GM18511 (cell line): ENCODE measurements at regions not wholly inside any gene's neighbourhood (a gene's known extent, or its start where the extent isn't known, plus 50 kb on each side); places are given as distances from the start of the nearest gene placed in this dataset.

ENCODE experiments used
- ATAC-seq: cut with Tn5 transposase; IDR thresholded peaks from one replicate; pipeline ENCODE4 v1.9.1; 2021; ENCODE audit warnings: mild to moderate bottlenecking, moderate library complexity; ENCODE audit not compliant: unreplicated experiment

DNA sequence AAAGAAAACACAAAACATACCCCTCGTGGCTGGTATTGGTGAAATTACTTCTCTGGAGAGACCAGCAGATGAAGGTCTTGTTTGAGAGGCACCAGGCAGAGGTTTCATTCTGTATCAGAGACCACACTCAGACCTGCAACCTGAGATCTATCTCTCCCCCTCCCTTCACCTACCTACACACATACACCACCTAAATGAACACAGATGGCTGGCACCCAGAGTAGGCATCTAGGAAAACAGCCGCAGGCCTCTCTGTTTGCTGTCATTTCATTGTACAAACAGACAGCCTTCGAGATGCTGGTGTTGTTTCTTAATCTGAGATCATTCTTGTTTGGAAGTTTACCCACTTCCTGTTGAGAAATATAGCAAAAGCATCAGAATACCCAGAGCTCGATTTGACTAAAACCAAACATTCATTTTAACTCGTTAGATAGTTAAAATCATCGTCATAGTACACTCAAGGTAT is 173.9 kb upstream of the SLC25A13 start:
- ATAC-seq: peak; percentile 72

DNA sequence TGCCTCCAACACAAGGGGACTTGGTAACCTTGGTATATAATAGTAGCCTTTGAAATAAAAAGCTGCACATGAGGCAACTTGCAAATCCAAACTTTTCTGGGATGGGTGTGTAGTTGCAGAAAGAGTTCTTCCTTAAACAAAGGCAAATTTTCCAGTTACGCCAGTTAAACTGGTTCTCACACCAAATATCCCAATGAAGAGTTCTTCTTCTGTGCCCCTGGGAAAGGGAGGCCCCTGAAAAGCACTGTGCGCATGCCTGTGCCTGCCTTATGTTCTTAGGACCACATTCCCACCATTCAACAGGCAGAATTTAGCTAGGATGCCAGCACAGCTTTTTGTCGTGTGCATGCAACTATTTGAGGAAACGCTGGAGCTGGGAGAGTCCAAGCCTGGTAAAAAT is 164.8 kb upstream of the SLC25A13 start:
- ATAC-seq: no peak

- ATAC-seq: no peak
Observed at GRCh38 chr7:96484845-96485244, 162.9 kb upstream of the SLC25A13 start.

- no peak for ATAC-seq
Observed at GRCh38 chr7:96484091-96484490, 162.2 kb upstream of the SLC25A13 start.

GRCh38 chr7:96481796-96482195 is 159.9 kb upstream of the SLC25A13 start:
- no peak for ATAC-seq

DNA sequence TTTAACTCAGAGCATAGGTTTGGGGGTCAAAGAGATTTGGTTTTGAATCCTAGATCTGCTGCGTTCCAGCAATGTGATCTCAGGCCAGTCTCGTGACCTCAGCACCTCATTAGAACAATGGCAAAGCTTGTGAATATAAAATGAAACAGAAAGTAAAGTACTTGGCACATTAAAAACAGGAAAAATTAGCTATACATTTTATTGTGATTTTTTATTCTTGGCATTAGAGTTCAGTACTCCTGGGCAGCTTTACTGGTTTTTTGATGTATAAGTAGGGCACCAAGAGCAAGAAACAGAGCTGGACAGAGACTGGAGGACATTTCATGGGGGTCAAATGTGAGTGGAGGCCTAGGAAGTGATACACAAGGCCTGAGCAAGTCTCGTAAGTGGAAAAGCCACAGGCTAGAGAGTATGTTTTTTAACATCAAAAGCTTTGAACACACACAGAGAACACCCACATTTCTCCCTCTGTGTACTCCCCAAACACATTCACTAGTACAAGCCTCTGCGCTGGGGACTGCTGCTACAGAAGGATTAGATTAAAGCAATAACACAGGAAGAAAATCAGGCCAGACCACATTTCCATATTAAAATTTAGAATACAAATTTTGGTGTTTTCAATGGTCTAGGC is 157.2 kb upstream of the SLC25A13 start:
- ATAC-seq: no peak

- ATAC-seq: no peak
Observed at GRCh38 chr7:96471606-96472005, 149.7 kb upstream of the SLC25A13 start.

DNA sequence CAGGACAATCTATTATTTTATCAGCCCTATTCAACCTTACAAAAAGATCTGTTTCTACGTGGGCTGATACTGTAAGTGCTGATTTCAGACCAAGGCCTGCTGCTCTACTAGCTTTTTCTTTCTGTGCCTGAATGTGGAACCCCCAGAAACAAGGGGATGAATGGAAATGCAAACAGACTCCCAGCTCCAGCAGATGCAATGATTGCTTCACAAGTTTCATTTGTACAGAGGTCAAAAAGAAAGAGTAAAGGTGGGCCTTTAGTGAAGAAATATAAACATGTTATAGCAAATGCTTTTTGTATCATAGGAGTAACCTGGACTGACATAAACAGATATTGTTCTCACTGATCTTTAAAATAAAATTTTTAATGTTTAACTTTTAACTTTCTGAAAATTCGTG is 130.2 kb upstream of the SLC25A13 start:
- ATAC-seq: no peak

DNA sequence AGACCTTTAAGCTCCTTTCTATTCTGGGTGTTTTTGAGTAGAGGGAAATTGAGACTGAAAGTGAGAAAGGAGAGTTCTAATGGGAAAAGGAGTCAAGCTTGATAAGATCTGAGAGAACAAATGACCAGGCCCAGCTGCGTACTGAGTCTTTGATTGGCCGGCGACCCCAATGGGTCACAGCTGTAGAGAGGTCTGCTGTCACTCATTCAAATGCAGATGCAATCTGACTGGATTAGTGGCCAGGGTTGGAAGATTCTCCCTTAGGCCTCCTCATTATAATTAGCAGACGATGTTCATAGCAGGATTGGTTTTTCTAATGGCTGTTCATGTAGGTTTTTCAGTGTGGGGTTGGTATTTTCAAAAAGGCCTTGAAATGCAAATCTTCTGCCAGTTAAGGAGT is 127.2 kb upstream of the SLC25A13 start:
- no peak for ATAC-seq

DNA sequence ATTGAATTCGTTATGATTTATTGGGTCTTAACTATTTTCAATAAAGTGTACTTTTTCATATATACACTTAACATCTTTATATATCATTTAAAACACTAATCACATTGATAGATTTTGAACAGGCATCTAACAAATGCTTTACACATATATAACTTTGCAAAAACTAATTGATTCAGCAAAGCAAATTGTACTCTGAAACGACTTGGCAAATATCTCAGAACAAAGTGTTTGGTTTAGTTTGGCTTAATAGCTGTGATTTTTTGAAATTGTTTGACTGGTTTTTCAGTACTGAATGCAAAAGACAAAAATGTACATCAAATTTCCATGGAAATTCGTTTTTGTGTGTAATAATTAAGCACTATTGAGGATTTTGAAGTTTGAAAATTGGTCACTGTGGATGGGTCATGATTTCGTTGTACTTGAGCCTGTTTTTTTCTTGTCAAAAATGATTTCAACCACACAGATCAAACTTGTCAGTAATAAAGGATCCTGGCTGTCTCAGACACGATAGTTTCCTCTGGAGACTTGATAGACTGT is 125.3 kb upstream of the SLC25A13 start:
- ATAC-seq: no peak

DNA sequence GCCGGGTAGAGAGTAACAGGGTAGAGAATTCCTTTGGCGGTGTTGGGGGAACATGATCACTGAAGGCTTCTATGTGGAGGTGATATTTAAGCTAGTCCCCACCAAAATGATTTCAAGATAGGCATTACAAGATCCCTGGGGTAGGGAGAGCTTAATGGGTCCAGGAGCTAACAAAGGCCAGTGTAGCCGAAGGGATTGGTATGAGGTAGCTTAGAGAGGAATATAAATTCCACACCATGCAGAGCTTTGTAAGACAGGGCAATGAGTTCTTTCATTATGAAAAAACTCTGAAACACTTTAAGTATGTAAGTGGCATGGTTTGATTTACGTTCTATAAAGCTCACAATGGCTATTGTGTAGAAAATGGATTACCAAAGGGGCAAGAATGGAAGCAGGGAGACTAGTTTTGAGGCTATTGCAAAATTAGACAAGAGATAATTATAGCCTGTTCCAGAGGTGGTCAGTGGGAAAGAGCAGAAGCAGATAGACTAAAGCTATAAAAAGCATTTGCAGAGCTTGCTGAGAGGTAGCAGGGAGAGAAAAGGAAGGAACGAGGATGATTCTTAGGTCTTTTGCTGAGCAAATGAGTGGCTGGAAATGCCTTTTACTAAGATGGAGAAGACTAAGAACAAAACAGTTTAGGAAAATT is 119.7 kb upstream of the SLC25A13 start:
- no peak for ATAC-seq

GRCh38 chr7:96440328-96440727 is 118.4 kb upstream of the SLC25A13 start:
- ATAC-seq: no peak

GRCh38 chr7:96436880-96437279 is 115.0 kb upstream of the SLC25A13 start:
- ATAC-seq: no peak

DNA sequence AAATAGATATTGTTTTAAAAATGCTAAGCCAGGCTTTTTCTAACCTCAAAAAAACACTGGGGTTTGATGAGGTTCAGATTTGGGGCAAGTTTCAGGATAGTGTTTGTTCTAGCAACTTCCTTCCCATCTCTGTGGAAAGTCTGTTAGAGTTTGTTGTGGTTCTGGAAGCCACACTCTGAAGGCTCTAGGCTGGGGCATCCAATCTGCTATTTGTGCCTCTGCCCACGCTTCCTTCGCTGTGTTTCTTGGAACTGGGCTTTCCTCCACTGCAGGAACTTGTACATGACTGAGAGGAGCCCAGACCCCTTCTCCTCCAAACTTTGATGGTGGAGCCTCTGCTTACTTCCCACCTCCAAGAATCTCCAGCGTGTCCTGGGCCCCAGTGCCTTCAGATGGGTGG is 108.5 kb upstream of the SLC25A13 start:
- ATAC-seq: no peak

- ATAC-seq: no peak
Observed at GRCh38 chr7:96427143-96427542, 105.2 kb upstream of the SLC25A13 start.

- ATAC-seq: no peak
Observed at GRCh38 chr7:96426685-96427084, 104.8 kb upstream of the SLC25A13 start.

DNA sequence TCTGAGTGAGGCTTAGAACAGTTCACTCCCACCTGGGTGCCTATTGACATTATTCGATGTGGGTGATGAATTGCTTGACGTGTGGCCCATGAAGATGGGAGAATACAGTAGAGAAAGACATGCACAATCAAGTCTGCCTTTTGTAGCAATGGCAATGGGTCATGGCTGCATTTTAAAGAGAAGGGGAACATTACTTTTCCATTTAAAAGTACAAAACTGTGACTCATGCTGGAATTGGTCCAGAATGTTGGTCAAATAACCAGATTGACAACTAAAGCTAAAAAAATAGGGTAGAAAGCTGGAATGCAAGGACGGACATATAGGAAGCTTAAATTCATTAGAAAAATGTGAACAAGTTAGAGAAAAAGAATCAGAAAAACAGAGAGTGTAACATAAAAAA is 104.1 kb upstream of the SLC25A13 start:
- ATAC-seq: no peak

- no peak for ATAC-seq
Observed at GRCh38 chr7:96424411-96424810, 102.5 kb upstream of the SLC25A13 start.

GRCh38 chr7:96422388-96422787 is 100.5 kb upstream of the SLC25A13 start:
- no peak for ATAC-seq

DNA sequence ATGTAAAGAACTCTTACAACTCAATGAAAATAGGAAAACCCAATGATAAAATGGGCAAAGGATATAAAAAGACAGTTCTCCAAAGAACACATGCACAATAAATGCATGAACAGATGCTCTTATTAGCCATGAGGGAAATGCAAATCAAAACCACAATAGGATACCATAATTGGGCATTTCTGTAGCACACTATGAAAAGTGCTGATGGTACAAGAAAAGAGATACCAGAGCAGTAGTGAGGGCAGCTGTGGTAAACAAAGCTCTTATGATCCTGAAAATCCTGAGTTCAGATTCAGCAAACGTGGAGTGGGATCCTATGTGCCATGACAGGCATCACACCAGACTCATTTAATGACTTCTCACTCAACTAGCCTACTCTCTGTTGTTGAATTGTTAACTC is 96.7 kb upstream of the SLC25A13 start:
- ATAC-seq: no peak

DNA sequence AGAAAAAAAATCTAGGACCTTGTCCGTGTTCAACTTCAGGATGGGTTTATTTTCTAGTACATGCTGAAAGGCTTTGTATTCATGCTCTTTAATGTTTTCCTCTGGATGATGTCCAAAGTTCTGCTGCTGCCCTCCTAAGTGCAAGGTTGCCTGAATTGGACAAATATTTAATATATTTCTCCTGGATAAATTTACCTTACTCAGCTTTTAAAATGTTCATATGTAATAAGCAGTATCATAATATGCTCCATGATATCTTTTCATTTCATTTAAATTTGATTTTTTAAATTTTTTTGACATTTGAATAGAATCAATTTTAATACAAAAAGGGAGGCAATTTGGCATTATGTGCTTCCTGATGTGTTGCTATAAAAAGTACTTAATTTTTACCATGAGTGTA is 95.9 kb upstream of the SLC25A13 start:
- no peak for ATAC-seq

GRCh38 chr7:96416599-96416998 is 94.7 kb upstream of the SLC25A13 start:
- ATAC-seq: no peak

DNA sequence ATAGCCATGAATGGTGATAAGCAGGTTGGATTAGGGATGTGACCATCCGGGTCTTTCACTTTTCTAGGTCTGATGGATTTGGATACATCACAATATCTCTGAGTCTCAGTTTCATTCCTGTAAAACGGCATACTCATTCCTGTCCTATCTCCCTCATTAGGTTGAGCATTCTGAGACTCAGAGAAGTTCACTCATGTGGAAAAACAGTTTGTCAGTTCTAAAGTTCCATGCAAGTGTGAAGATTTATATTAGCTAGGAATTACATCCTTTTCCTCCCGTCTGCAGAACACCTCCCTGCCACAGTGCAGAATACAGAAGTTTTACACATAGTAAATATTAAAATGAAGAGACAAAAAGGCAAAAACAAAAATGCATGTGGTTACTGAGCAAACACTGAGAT is 94.2 kb upstream of the SLC25A13 start:
- no peak for ATAC-seq
